ENCODE measurements at regions not wholly inside any gene's neighbourhood (a gene's known extent, or its start where the extent isn't known, plus 50 kb on each side); places are given as distances from the start of the nearest gene placed in this dataset.

- ATAC-seq (ENCODE audit: low FRiP score) (no peak), DNase-seq (no peak)
- H3K4me3 ChIP-seq (ENCODE audit: low read length in 2 of 2), result no peak overlapping the region
- intact Hi-C loops (cut with DNase I), result no loop called here
- H3K4me1 ChIP-seq (ENCODE audit: control insufficient read depth in 1 of 2, insufficient read depth in 2 of 2, low read length in 2 of 2), result peaks cover 0 to 2% of the 10 kb centered on the region in 2 donors
- no peaks in the 10 kb centered on the region for H3K27me3 ChIP-seq (ENCODE audit: control insufficient read depth in 1 of 2, insufficient read depth in 2 of 2, low read length in 1 of 2)
- no peaks in the 10 kb centered on the region for H3K36me3 ChIP-seq (ENCODE audit: control insufficient read depth in 1 of 2, insufficient read depth in 2 of 2, low read length in 1 of 2)
- H3K9me3 ChIP-seq (ENCODE audit: control insufficient read depth, low read length), result no peaks in the 10 kb centered on the region
- H3K27ac ChIP-seq (ENCODE audit: low read depth in 1 of 2, low read length in 2 of 2), result no peak overlapping the region
- 54 to 98% methylated on average over 1 of the region's 1 CpG for WGBS, 2 donors
Observed at GRCh38 chr3:176755552-176755951, 441.7 kb downstream of the TBL1XR1 start.

- H3K27me3 ChIP-seq (ENCODE audit: control insufficient read depth in 1 of 2, insufficient read depth in 2 of 2, low read length in 1 of 2), result no peaks in the 10 kb centered on the region
- DNase-seq (no peak), ATAC-seq (ENCODE audit: low FRiP score) (no peak)
- no peaks in the 10 kb centered on the region for H3K36me3 ChIP-seq (ENCODE audit: control insufficient read depth in 1 of 2, insufficient read depth in 2 of 2, low read length in 1 of 2)
- no peak overlapping the region for H3K27ac ChIP-seq (ENCODE audit: low read depth in 1 of 2, low read length in 2 of 2)
- 68 to 72% methylated on average over 2 of the region's 2 CpGs for WGBS, 2 donors
- no peaks in the 10 kb centered on the region for H3K4me1 ChIP-seq (ENCODE audit: control insufficient read depth in 1 of 2, insufficient read depth in 2 of 2, low read length in 2 of 2)
- no peaks in the 10 kb centered on the region for H3K9me3 ChIP-seq (ENCODE audit: control insufficient read depth, low read length)
- intact Hi-C loops (cut with DNase I), result no loop called here
- H3K4me3 ChIP-seq (ENCODE audit: low read length in 2 of 2), result no peak overlapping the region
Observed at GRCh38 chr3:176741664-176742047, 455.6 kb downstream of the TBL1XR1 start.

GRCh38 chr3:176740906-176741663, 456.2 kb downstream of the TBL1XR1 start:
- 80 to 83% methylated on average over 8 of the region's 8 CpGs for WGBS, 2 donors
- DNase-seq (no peak), ATAC-seq (ENCODE audit: low FRiP score) (no peak)
- Histone ChIP-seq H3K27ac (ENCODE audit: low read depth in 1 of 2, low read length in 2 of 2) (no peak overlapping the region), H3K36me3 (ENCODE audit: control insufficient read depth in 1 of 2, insufficient read depth in 2 of 2, low read length in 1 of 2) (no peaks in the 10 kb centered on the region), H3K9me3 (ENCODE audit: control insufficient read depth, low read length) (no peaks in the 10 kb centered on the region), H3K4me3 (ENCODE audit: low read length in 2 of 2) (no peak overlapping the region), H3K4me1 (ENCODE audit: control insufficient read depth in 1 of 2, insufficient read depth in 2 of 2, low read length in 2 of 2) (peaks cover 0 to 3% of the 10 kb centered on the region in 2 donors), H3K27me3 (ENCODE audit: control insufficient read depth in 1 of 2, insufficient read depth in 2 of 2, low read length in 1 of 2) (no peaks in the 10 kb centered on the region)
- intact Hi-C loops (cut with DNase I), result no loop called here

GRCh38 chr3:176739159-176739558, 458.1 kb downstream of the TBL1XR1 start:
- Histone ChIP-seq H3K27me3 (ENCODE audit: control insufficient read depth in 1 of 2, insufficient read depth in 2 of 2, low read length in 1 of 2) (no peaks in the 10 kb centered on the region), H3K27ac (ENCODE audit: low read depth in 1 of 2, low read length in 2 of 2) (no peak overlapping the region), H3K36me3 (ENCODE audit: control insufficient read depth in 1 of 2, insufficient read depth in 2 of 2, low read length in 1 of 2) (no peaks in the 10 kb centered on the region), H3K4me1 (ENCODE audit: control insufficient read depth in 1 of 2, insufficient read depth in 2 of 2, low read length in 2 of 2) (peaks cover 0 to 4% of the 10 kb centered on the region in 2 donors), H3K9me3 (ENCODE audit: control insufficient read depth, low read length) (no peaks in the 10 kb centered on the region), H3K4me3 (ENCODE audit: low read length in 2 of 2) (no peak overlapping the region)
- intact Hi-C loops (cut with DNase I), result no loop called here
- DNase-seq (no peak), ATAC-seq (ENCODE audit: low FRiP score) (no peak)
- WGBS, 2 donors, result 59 to 62% methylated on average over 2 of the region's 2 CpGs

- no peaks in the 10 kb centered on the region for H3K36me3 ChIP-seq (ENCODE audit: control insufficient read depth in 1 of 2, insufficient read depth in 2 of 2, low read length in 1 of 2)
- H3K4me3 ChIP-seq (ENCODE audit: low read length in 2 of 2), result no peak overlapping the region
- no peak overlapping the region for H3K27ac ChIP-seq (ENCODE audit: low read depth in 1 of 2, low read length in 2 of 2)
- intact Hi-C loops (cut with DNase I), result no loop called here
- no peaks in the 10 kb centered on the region for H3K27me3 ChIP-seq (ENCODE audit: control insufficient read depth in 1 of 2, insufficient read depth in 2 of 2, low read length in 1 of 2)
- H3K9me3 ChIP-seq (ENCODE audit: control insufficient read depth, low read length), result no peaks in the 10 kb centered on the region
- ATAC-seq (ENCODE audit: low FRiP score), result no peak
- no peak for DNase-seq
- H3K4me1 ChIP-seq (ENCODE audit: control insufficient read depth in 1 of 2, insufficient read depth in 2 of 2, low read length in 2 of 2), result peaks cover 0 to 4% of the 10 kb centered on the region in 2 donors
- 91 to 94% methylated on average over 4 of the region's 4 CpGs for WGBS, 2 donors
Observed at GRCh38 chr3:176737480-176738110, 459.7 kb downstream of the TBL1XR1 start.

GRCh38 chr3:176734146-176734545, 463.1 kb downstream of the TBL1XR1 start:
- intact Hi-C loops (cut with DNase I), result no loop called here
- H3K9me3 ChIP-seq (ENCODE audit: control insufficient read depth, low read length), result no peaks in the 10 kb centered on the region
- no peak overlapping the region for H3K27ac ChIP-seq (ENCODE audit: low read depth in 1 of 2, low read length in 2 of 2)
- ATAC-seq (ENCODE audit: low FRiP score) (peak; percentile 41), DNase-seq (no peak)
- peaks cover 0 to 4% of the 10 kb centered on the region in 2 donors for H3K4me1 ChIP-seq (ENCODE audit: control insufficient read depth in 1 of 2, insufficient read depth in 2 of 2, low read length in 2 of 2)
- H3K36me3 ChIP-seq (ENCODE audit: control insufficient read depth in 1 of 2, insufficient read depth in 2 of 2, low read length in 1 of 2), result no peaks in the 10 kb centered on the region
- WGBS, 2 donors, result 83 to 84% methylated on average over 5 of the region's 5 CpGs
- no peak overlapping the region for H3K4me3 ChIP-seq (ENCODE audit: low read length in 2 of 2)
- H3K27me3 ChIP-seq (ENCODE audit: control insufficient read depth in 1 of 2, insufficient read depth in 2 of 2, low read length in 1 of 2), result no peaks in the 10 kb centered on the region

GRCh38 chr3:176724394-176724759, 472.9 kb downstream of the TBL1XR1 start:
- ATAC-seq (ENCODE audit: low FRiP score) (no peak), DNase-seq (no peak)
- Histone ChIP-seq H3K27me3 (ENCODE audit: control insufficient read depth in 1 of 2, insufficient read depth in 2 of 2, low read length in 1 of 2) (no peaks in the 10 kb centered on the region), H3K4me1 (ENCODE audit: control insufficient read depth in 1 of 2, insufficient read depth in 2 of 2, low read length in 2 of 2) (no peaks in the 10 kb centered on the region), H3K4me3 (ENCODE audit: low read length in 2 of 2) (no peak overlapping the region), H3K9me3 (ENCODE audit: control insufficient read depth, low read length) (no peaks in the 10 kb centered on the region), H3K27ac (ENCODE audit: low read depth in 1 of 2, low read length in 2 of 2) (no peak overlapping the region), H3K36me3 (ENCODE audit: control insufficient read depth in 1 of 2, insufficient read depth in 2 of 2, low read length in 1 of 2) (no peaks in the 10 kb centered on the region)
- intact Hi-C loops (cut with DNase I), result no loop called here

GRCh38 chr3:176723758-176724393, 473.4 kb downstream of the TBL1XR1 start:
- no peaks in the 10 kb centered on the region for H3K9me3 ChIP-seq (ENCODE audit: control insufficient read depth, low read length)
- H3K4me1 ChIP-seq (ENCODE audit: control insufficient read depth in 1 of 2, insufficient read depth in 2 of 2, low read length in 2 of 2), result no peaks in the 10 kb centered on the region
- no peak overlapping the region for H3K27ac ChIP-seq (ENCODE audit: low read depth in 1 of 2, low read length in 2 of 2)
- no peak overlapping the region for H3K4me3 ChIP-seq (ENCODE audit: low read length in 2 of 2)
- H3K27me3 ChIP-seq (ENCODE audit: control insufficient read depth in 1 of 2, insufficient read depth in 2 of 2, low read length in 1 of 2), result no peaks in the 10 kb centered on the region
- DNase-seq, result no peak
- no peaks in the 10 kb centered on the region for H3K36me3 ChIP-seq (ENCODE audit: control insufficient read depth in 1 of 2, insufficient read depth in 2 of 2, low read length in 1 of 2)
- intact Hi-C loops (cut with DNase I), result no loop called here
- ATAC-seq (ENCODE audit: low FRiP score), result no peak

- DNase-seq (no peak), ATAC-seq (ENCODE audit: low FRiP score) (no peak)
- no peaks in the 10 kb centered on the region for H3K4me1 ChIP-seq (ENCODE audit: control insufficient read depth in 1 of 2, insufficient read depth in 2 of 2, low read length in 2 of 2)
- no peak overlapping the region for H3K4me3 ChIP-seq (ENCODE audit: low read length in 2 of 2)
- intact Hi-C loops (cut with DNase I), result no loop called here
- no peaks in the 10 kb centered on the region for H3K27me3 ChIP-seq (ENCODE audit: control insufficient read depth in 1 of 2, insufficient read depth in 2 of 2, low read length in 1 of 2)
- 81 to 84% methylated on average over 3 of the region's 3 CpGs for WGBS, 2 donors
- H3K27ac ChIP-seq (ENCODE audit: low read depth in 1 of 2, low read length in 2 of 2), result no peak overlapping the region
- no peaks in the 10 kb centered on the region for H3K36me3 ChIP-seq (ENCODE audit: control insufficient read depth in 1 of 2, insufficient read depth in 2 of 2, low read length in 1 of 2)
- no peaks in the 10 kb centered on the region for H3K9me3 ChIP-seq (ENCODE audit: control insufficient read depth, low read length)
Observed at GRCh38 chr3:176714034-176714433, 483.2 kb downstream of the TBL1XR1 start.

Data from aorta (tissue), 5 donors.